NCI-H69 (cell line): ENCODE measurements at regions not wholly inside any gene's neighbourhood (a gene's known extent, or its start where the extent isn't known, plus 50 kb on each side); places are given as distances from the start of the nearest gene placed in this dataset.
A peak's percentile ranks its signal among the peaks of the same experiment; 100 is the strongest.

Experiments used
- DNase-seq: peaks from one replicate; lab custom pipeline; 2025; lab: John Stamatoyannopoulos, UW

DNA sequence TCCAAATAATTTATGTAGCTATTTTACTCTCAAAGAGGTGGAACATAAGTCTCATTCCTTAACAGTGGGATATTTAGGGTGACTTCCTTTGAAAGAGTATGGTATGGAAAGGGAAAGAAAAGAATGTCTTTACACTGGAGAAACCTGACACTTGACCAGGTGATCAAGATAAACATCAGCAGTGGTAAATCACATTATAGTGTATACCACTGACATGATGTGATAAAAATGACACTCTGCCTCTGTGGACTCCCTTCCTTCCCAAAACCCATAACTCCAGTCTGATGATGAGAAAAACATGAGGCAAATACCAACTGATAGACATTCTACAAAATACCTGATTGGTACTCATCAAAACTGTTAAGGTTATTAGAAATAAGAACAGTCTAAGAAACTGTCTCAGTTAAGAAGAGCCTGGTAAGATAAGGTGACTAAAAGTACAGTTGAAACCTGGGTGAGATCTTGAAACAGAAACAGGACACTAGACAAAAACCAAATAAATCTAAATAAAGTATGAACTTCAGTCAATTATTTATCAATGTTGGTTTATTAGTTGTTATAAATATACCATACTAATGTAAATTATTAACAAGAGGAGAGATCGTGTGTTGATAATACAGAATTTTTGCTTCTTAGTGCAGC is 144.2 kb upstream of the PCDH18 start:
- DNase-seq = peak; percentile 23

DNA sequence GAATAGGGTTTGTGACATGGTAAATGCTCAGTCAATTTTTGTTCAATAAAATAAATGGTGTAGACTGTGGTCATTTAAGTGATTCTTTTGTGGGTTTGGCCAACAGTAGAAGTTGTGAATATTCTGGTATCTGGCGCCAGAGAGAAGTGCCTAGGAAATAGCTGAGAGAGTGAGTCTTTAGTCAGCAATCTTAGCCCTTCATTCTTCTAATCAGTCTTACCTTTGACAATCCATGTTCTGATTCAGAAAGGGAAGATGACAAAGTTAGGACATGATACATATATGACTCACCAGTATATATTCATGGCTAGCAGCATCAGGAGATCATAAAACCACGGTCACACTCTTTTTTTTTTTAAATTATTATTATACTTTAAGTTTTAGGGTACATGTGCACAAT is 141.8 kb upstream of the PCDH18 start:
- DNase-seq = no peak

DNA sequence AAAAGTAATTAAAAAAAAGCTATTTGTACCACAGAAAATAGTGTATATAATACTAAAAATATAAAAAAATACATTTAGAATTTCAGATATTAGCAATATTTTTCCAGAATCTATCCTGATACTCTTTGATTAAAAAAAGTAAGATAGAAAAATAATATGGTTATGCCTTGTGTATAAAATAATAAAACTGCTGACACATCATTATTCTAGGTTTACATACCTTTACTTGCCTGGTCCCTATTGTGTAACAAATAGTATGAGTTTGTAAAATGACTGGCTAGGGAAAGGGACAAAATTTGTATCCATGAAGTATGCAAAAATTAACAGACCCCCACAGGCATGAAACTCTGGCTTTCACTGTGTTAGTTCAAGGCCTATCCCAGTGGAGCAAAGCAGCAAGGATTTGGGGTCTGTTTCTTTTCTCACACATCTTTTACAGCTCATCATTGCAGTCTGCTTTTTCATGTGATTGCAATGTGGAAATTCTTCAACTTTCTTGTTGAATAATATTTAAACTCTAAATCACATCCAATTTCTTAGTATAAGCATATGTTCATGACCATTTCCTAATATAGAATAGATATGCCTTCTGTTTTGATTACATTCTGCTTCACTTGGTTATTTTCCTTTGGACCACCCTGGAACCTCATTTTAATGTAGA is 136.7 kb upstream of the PCDH18 start:
- DNase-seq = no peak

DNA sequence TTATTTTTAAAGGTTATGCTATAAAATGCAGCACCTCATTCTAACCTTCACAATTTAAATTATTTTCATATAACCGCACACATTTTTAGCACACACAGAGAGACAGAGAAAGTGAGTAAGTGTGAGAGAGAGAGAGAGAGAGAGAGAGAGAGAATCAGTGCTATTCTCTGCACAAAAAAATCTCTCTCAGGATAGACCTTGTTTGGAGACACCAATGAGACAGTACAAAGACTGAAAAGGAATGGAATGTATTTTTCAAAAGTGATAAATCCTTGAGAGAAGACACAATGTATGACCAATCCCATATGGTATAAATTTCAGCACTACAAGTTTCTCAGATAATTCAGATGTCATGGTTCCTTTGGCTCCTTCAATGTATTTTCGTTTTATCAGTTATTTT is 132.1 kb upstream of the PCDH18 start:
- no peak for DNase-seq

DNA sequence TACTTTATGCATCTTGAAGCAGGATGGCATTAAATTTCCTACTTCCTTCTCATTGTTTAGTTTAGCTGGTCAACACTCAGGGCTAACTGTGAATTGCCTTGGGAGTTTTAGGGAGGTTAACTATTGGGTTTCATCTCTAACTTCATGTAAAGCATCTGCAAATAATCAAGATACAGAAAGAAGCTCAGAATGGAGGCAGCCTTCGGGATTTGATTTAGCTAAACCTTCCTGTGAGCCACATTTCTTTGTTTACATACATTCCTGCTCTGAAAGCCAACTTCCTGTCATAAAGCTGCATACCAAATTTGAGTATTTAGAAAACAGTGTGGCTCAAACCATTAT is 131.7 kb upstream of the PCDH18 start:
- peak; percentile 40 for DNase-seq

DNA sequence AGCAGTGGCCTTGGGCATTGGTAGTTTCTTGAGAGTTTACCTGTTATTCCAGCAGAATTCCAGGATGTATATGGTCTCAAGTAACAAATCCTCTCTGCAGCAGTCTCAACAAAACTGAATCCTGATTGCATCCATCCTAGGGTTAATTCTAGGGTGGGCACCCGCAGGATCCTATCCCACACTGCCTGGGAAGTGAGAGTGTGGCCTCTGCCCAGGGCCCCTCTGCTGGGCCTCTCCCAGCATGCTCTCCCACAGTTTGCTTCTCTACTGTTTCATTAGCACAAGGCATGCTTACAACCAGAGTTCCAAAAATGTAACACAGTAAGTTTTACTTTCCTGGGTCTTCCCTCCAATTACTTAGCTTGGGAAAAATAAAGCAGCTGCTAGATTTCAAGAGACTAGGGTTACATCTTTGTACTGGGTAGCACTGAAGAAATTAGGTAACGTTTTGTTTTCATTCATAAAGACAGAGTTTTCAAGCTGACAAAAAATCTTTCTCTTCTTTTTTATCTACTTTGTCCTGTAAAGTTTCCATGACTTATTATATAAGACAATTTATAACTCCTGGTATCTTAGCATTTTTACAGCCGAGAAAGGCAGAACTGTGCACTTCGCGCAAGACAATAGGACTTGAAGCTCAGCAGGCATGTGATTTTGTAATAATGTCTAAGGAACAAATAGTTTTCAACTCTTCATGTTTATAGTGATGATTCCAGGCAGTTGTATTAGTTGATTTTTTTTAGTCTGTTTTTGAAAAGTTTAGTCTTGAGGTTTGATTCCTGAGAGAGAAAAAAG is 131.2 kb upstream of the PCDH18 start:
- no peak for DNase-seq

DNA sequence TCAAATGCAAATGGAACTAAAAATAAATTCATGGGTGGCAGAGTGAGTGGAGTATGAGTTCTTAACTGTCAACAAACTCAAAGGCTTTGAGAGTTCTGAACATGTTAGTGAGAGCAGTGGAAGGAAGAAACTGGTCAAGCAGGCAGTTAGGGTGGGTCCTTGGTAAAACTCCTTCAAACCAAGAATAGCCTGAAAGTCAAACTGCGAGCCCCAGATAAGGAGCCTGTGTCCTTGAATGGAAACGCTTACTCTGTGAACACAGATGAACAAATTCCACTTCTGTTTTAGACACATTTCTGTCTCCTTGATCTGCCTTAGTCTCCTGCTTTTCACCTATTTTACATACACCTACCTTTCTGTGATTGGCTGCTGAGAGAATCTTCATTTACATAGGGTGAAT is 129.4 kb upstream of the PCDH18 start:
- no peak for DNase-seq

DNA sequence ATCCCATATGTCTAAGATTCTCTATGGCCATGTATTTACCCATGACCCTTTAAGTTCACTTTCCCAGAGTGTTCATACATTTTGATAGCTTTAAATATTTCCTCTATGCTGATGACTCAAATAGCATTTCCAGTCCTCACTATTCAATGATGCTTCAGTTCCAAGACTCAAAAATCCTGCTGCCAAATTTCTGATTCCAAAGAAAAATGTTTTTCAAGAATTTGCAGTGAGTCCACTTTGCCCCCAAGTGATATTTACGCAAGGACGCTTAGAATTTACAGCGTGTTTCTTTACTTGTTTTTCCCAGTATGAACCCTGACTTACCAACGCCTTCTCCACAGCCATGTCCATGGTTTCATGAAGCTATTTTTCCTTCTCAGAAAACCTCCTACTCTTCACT is 127.9 kb upstream of the PCDH18 start:
- DNase-seq = no peak

DNA sequence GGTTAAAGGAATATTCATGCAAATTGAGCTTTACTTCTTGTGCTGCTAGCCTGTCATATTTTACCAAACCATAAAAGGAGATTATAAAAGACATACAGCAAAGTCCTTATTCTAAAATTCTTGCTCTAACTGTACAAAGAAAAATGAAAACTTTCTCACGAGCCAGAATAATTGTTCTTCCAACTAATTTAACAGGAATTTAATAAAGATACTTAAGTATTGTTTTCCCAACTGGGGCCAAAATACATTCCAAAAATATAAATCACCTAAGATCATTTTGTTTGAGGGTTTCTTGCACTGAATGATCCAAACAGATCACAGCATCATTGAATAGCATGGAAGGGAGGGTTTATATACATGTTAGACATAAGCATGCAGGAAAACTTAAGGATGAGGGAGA is 127.1 kb upstream of the PCDH18 start:
- no peak for DNase-seq

DNA sequence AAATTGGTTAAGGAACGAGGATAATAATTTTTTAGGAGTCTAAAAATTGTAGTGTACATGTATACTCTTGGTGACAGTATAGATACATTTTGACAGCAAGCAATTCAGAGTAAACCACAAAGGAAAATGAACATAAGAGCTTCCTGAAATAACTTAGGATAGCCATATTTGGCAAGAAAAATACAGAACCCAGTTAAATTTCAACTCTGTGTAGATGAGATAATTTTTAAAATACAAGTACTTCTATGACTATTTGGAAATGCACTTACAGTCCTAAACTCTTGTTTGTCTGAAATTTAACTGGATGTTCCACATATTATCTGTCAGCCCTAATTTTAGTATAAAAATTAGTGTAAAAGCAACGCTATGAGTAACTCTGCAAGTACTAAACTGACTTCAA is 124.4 kb upstream of the PCDH18 start:
- no peak for DNase-seq

DNA sequence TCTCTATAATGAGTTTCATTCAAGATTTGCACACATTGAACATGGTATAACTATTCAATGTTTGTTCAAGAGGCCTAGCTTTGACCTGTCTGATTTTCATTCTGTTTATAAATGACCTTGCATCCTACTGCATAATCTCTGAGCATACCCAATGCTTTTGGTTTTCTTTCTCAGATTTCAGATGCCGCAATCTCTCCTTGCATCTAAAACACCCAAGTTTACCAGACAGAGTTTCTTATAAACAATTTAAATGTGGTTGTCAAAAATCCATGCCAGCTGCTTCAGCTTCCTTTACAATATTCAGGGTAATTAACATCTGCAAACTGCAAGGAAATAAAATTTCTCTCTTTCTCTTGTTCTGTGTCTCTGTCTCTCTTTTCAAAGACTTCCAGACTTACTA is 123.0 kb upstream of the PCDH18 start:
- no peak for DNase-seq

DNA sequence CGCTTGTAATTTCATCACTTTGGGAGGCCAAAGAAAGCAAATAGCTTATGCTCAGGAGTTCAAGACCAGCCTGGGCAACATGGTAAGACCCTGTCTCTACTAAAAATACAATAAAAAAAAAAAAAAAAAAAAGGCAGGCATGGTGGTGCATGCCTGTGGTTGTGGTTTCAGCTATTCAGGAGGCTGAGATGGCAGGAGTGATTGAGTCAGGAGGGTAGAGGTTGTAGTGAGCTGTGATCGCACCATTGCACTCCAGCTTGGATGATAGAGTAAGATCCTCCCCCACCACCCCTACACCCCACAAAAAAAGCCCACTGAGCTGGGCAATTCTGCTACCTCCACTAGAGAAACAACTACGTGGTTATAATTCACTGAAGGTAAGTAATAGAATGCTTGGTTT is 118.8 kb upstream of the PCDH18 start:
- DNase-seq = no peak

DNA sequence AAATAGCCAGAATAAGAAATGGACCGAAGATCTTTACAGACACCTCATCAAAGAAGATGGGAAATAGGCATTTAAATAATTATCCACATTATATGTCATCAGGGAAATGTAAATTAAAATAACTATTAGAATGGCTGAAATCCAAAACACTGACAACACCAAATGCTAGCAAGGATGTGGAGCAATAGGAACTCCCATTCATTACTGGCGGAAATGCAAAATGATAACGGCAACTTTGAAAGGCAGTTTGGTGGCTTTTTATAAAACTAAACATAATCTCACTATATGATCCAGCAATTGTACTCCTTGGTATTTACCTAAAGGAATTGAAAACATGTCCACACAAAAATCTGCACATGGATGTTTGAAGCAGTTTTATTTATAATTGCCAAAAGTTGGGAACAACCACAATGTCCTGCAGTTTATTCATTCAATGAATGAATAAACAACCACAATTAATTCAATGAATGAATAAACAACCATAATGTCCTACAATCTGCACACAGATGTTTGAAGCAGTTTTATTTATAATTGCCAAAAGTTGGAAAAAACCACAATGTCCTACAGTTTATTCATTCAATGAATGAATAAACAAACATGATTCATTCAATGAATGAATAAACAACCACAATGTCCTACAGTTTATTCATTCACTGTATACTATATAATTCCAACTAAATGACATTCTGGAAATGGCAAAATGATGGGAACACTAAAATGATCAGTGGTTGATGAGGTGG is 117.6 kb upstream of the PCDH18 start:
- DNase-seq = no peak

DNA sequence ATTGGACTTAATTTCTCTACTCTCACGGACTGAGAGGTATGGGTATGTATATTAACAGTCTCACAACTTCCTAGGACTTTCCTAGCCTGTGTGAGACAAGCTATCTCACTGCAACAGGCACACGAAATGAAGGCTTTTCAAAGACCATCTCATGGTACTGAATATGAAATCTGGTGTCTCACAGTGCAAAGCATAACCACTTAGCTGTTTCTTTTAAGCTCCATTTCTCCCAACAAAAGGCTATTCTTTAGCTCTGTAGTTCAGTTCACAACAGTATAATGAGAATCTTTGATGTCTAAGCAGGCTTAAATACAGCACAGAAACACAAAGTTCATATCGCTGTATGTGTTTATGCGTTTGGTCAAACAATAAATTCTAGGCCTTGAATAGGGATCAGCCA is 116.2 kb upstream of the PCDH18 start:
- DNase-seq = no peak

DNA sequence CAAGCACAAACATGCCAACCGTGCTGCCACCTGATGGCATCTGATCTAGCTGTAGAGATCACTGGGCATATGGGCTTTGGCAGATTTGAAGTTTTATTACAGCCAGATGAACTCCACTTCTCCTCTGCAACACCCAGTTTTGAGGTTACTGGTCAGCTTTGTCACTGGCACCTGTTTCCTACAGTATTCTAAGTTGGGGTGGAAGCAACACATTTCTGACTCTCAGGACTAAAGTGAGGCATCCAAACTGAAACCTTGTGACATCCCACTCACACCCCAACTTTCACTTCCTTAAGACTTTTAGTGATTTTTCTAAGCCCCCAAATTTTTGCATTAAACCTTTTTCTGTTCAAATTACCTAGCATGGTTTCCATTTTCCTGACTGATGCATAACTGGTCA is 115.1 kb upstream of the PCDH18 start:
- DNase-seq = no peak

DNA sequence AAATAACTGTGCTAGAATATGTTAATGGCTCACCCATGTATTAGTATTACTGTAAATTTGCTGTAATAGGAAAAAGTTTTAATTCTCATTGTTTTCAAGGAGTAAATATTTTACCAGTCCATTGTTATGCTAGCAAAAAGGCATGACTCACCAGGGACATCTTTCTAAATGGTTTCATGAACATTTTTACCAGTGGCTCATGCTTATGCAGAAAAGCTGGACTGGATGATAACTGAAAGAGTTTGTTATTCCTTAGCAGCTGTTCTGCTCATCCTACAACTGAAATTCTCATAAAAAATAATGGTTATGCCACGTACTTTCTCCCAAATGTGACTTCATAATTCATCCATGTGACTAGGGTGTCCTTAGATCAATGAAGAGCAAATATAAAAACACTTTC is 111.9 kb upstream of the PCDH18 start:
- no peak for DNase-seq

DNA sequence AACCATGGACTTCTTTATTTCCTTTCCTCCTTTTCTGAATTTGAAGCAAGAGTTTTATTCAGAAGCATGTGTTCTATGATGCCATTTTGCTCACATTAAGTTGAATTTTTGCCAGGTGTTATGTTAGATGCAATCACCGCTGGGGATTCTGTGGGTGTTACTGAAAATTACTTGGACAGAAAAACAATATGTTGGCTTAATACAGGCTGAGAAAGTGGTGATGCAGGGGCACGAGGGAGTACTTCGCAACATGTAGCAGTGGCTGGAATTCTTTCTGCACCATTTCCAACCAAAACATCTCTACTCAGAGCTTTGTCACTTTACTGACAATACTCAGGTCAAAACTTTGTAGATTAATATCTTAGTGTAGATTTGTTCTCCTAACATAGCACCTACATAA is 109.2 kb upstream of the PCDH18 start:
- DNase-seq = no peak

DNA sequence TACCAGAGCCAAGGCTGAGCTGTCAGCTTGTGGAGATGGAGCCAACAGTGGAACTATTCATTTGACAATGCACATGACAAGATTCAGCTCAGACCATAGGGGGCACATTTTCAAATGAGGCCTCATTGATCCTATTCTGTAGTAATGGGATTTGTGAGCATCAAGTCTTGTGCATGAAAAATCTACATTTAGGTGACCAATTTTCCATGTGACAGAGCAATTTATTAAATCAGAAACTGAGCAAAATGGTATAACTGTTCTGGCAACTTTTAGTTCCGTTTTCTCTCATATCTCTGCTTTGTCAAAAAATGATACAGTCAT is 108.5 kb upstream of the PCDH18 start:
- no peak for DNase-seq

DNA sequence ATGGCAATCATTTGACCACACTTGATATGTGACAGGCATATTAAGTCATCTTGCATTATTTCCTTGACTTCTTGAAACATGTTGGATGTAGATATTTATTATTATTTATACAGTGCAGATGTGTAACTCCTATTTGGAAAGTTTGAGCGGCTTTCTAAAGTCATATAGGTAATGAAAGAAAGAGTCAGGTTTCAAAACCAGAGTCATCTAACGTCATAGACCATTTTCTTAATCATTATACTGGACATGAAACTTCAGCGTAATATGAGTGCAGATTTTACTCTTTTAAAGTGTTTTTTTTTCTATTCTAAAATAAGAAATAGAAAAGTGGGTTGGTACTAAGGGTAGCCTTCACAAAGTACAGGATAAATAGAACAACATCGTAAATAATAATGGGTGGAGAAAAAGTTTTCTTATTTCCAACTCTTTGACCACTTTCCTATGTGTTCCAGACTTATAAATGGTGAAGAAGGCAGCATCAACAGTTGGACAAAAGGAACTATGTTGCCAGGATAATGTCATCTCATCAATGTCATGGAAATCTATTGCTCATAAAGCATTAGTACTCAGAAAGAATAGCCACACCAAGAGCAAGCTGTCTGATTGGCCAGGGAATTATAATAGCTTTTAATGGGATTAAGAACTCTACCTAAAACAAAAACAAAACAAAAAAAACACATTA is 108.0 kb upstream of the PCDH18 start:
- DNase-seq = no peak

DNA sequence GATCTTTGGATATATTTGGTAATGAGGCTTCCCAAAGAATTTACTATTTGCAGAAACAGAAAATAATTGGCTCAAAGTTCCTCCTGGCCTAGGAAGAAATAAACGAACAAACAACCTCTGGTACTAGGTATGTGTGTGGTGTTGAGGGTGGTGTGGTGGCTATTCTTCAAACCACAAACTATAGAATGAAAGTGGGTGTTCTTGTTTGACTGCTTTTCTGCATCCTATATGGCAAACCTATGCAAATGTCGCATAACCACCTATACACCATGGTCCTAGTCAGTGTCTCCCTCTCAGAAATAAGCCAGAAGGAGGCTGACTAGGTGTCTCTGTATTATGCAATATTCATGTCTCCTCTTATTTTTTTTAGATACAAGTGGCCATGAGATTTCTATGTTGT is 106.6 kb upstream of the PCDH18 start:
- no peak for DNase-seq

DNA sequence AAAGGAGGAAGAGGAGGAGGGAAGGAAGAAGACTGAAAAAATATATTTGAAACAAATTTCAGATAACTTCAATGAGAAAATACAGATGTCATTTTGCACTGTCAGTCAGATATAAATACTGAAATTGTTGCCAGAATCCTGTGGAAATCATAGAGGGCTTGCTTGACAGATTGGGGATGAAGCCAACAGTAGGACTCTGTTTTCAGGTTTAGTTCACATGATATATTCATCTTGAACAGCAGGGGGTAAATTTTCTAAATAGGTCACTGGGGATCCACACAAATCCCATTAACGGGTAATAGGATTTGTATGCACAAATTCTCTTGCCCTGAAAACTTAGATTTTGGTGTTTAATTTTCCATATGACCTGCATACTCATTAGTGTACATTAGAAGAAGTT is 103.3 kb upstream of the PCDH18 start:
- DNase-seq = peak; percentile 65

DNA sequence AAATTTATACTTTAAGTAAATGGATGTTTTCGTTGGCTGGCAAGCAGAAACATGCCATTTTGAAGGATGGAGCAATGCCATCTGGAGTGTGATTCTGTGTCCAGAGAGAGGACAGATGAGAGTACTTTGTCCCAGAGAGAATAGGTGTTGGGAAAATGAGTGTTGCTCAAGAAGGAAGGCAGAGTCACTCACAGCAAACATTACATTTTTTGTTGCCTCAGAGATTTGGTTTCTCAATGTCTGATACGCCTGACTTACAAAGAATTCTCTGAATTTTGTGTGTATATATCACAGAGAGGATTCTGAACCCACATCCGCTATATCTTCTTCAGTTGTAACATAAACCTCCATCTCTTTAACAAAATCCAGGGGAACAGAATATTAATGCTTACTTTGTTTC is 102.8 kb upstream of the PCDH18 start:
- peak; percentile 50 for DNase-seq
